Fibroblast of lung (primary cell): ENCODE measurements at regions not wholly inside any gene's neighbourhood (a gene's known extent, or its start where the extent isn't known, plus 50 kb on each side); places are given as distances from the start of the nearest gene placed in this dataset.

Source experiments
- DNase-seq, 2 donors: peaks; one replicate each; pipeline versions ENCODE4 v3.0.0 to v3.0.0-alpha.2; 2010; ENCODE audit warnings: low read depth in 2 of 2
- H2AFZ ChIP-seq: 2 replicates; pipeline ENCODE4 v1.5.1; 2012; ENCODE audit warnings: low read length, control low read depth, inconsistent platforms
- H3K27ac ChIP-seq: 2 replicates; pipeline ENCODE4 v1.5.1; 2011; ENCODE audit warnings: low read length, control low read depth; ENCODE audit not compliant: insufficient read depth
- H3K27me3 ChIP-seq: 2 replicates; pipeline ENCODE4 v1.5.1; 2011; ENCODE audit warnings: mild to moderate bottlenecking, low read length; ENCODE audit not compliant: control insufficient read depth, insufficient read depth
- H3K36me3 ChIP-seq: 2 replicates; pipeline ENCODE4 v1.5.1; 2011; ENCODE audit warnings: low read length; ENCODE audit not compliant: control insufficient read depth, insufficient read depth
- H3K4me1 ChIP-seq: 2 replicates; pipeline ENCODE4 v1.5.1; 2011; ENCODE audit warnings: low read length; ENCODE audit not compliant: control insufficient read depth, insufficient read depth; ENCODE audit errors: extremely low read depth
- H3K4me2 ChIP-seq: 2 replicates; pipeline ENCODE4 v1.5.1; 2011; ENCODE audit warnings: low read length, control low read depth; ENCODE audit not compliant: insufficient read depth; ENCODE audit errors: extremely low read depth
- H3K4me3 ChIP-seq, 4 experiments: fragments of 200-600 bp in 1 of 4; sonication (generic) in 1 of 4; replicated peaks in 1 of 4; 2 replicates each; pipeline ENCODE4 v1.5.1; 2011 to 2016; ENCODE audit warnings: low read length in 4 of 4, low read depth in 3 of 4, mild to moderate bottlenecking in 3 of 4, control low read depth in 2 of 4, inconsistent platforms in 1 of 4, mixed read lengths in 1 of 4; ENCODE audit not compliant: insufficient read depth in 1 of 4; ENCODE audit errors: control extremely low read depth in 1 of 4
- H3K79me2 ChIP-seq: 2 replicates; pipeline ENCODE4 v1.5.1; 2012; ENCODE audit warnings: mild to moderate bottlenecking, low read length, inconsistent platforms; ENCODE audit not compliant: control insufficient read depth, insufficient read depth
- H3K9ac ChIP-seq: 2 replicates; pipeline ENCODE4 v1.5.1; 2011; ENCODE audit warnings: mild to moderate bottlenecking, low read length, control low read depth; ENCODE audit not compliant: insufficient read depth
- H3K9me3 ChIP-seq: 2 replicates; pipeline ENCODE4 v1.5.1; 2012; ENCODE audit warnings: low read depth, low read length; ENCODE audit not compliant: control insufficient read depth, insufficient read depth
- H4K20me1 ChIP-seq: 2 replicates; pipeline ENCODE4 v1.5.1; 2011; ENCODE audit warnings: low read length; ENCODE audit not compliant: control insufficient read depth, insufficient read depth; ENCODE audit errors: extremely low read depth
- CTCF ChIP-seq, 2 donors: IDR thresholded peaks in 1 of 2; conservative IDR thresholded peaks in 1 of 2; 1 replicate in 1 of 2; 2 replicates in 1 of 2; pipeline ENCODE4 v1.5.1; 2011 to 2012; ENCODE audit warnings: low read length in 2 of 2, control low read depth in 1 of 2, inconsistent platforms in 1 of 2, low read depth in 1 of 2, mild to moderate bottlenecking in 1 of 2
- EZH2 ChIP-seq: IDR thresholded peaks from 2 replicates; pipeline ENCODE4 v1.5.1; 2012; ENCODE audit warnings: low read length, control low read depth, mild to moderate bottlenecking; ENCODE audit errors: missing control alignments

DNA sequence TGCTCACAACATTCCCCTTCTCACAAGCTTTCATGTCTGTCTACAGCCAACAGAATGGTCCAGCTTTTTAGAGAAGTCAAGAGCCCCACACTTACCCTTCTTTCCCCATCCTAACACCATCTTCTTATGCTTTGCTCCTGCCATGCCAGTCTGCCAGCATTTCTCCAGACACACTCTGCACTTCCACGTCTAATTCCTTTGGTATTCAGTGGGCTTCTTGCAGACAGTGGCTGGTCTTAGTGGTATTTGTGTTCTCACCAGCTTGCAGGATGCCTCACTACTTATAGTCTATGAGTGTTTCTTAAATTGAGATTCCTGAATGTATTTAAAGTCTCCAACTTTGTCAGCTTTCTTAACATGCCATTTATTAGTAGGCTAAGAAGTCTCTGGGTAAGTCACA is 154.4 kb downstream of the BBOX1 start:
- Histone ChIP-seq H3K79me2 (no peaks in the 10 kb centered on the region), H3K27me3 (no peaks in the 10 kb centered on the region), H3K4me2 (no peak overlapping the region), H2AFZ (no peak overlapping the region), H3K9ac (no peak overlapping the region), H3K36me3 (no peaks in the 10 kb centered on the region), H3K27ac (no peak overlapping the region), H4K20me1 (no peaks in the 10 kb centered on the region), H3K4me1 (no peaks in the 10 kb centered on the region), H3K9me3 (no peaks in the 10 kb centered on the region), H3K4me3 (no peak overlapping the region)
- TF ChIP-seq CTCF (conservative IDR thresholded peaks at IDR 0.05 in 1 of 2, IDR thresholded peaks at IDR 0.05 in 1 of 2; ENCODE audit: low read depth in 1 of 2, low read length in 2 of 2) (no peak), EZH2 (no peak)
- peak in 1 of 2 donors; percentile 78 for DNase-seq

DNA sequence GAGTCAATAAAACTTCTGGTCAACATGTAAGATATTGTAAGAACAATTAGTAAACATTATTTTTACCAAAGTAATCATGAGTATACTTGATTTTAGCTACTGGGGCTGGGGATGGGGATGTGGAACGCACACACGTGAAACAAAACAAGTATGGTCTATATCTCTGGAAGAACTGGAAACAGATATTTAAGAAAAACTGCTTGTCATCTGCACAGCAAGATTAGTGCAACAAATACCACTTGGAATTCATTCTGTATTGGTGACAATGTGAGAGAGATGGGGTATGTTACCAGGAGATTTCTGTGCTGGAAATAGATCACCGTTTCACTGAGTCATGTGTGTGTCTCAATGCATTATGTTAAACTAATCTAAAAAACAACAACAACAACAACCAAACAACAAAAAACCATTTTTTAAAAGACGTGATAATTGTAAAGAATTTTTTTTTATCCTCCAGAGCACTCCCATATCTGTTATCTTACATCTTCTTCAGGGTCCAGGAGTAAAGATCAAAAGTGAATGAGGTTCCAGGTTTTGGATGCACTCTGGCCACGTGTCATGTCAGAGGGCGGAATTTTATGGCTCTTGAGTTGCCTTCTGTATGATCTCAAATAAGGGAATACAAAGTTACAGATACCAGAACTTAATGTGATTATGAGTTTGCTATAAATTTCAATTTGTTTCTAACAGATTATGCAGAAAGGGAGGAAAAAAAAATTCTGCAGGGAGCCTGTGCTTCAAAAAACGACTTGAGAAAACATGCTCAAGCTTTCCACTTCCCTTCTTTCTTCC is 153.0 kb downstream of the BBOX1 start:
- H3K4me2 ChIP-seq: no peak overlapping the region
- H3K4me3 ChIP-seq: no peak overlapping the region
- TF ChIP-seq CTCF (conservative IDR thresholded peaks at IDR 0.05 in 1 of 2, IDR thresholded peaks at IDR 0.05 in 1 of 2; ENCODE audit: low read depth in 1 of 2, low read length in 2 of 2) (no peak), EZH2 (no peak)

DNA sequence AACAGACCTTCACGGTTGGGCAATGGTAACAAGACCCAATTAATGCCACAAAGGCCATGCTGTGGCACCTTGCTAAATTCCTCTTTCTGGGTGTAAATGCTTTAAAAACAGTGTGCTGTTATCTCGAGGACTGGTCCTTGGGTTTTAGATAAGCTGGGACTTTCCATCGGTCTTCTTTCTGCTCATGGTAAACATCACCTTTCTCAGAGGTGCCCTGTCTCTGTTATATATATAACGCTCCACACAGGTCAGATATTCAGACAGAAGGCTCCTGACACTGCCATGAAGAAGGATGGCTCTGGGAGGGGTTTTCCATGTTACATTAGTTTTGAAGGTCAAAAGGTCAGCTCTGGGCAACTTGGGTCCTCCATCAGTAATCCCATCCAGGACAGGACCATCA is 151.6 kb downstream of the BBOX1 start:
- TF ChIP-seq EZH2 (no peak), CTCF (conservative IDR thresholded peaks at IDR 0.05 in 1 of 2, IDR thresholded peaks at IDR 0.05 in 1 of 2; ENCODE audit: low read depth in 1 of 2, low read length in 2 of 2) (no peak)
- Histone ChIP-seq H3K4me3 (no peak overlapping the region), H3K36me3 (no peaks in the 10 kb centered on the region), H2AFZ (no peak overlapping the region), H3K27ac (no peak overlapping the region), H4K20me1 (no peaks in the 10 kb centered on the region), H3K27me3 (no peaks in the 10 kb centered on the region), H3K9me3 (no peaks in the 10 kb centered on the region), H3K4me1 (no peaks in the 10 kb centered on the region), H3K9ac (no peak overlapping the region), H3K4me2 (no peak overlapping the region), H3K79me2 (no peaks in the 10 kb centered on the region)
- DNase-seq: no peak

More for the DNA sequence above, 153.0 kb downstream of the BBOX1 start:
- Histone ChIP-seq H3K36me3 (no peaks in the 10 kb centered on the region), H2AFZ (no peak overlapping the region), H3K9ac (no peak overlapping the region), H4K20me1 (no peaks in the 10 kb centered on the region), H3K4me1 (no peaks in the 10 kb centered on the region), H3K9me3 (no peaks in the 10 kb centered on the region), H3K79me2 (no peaks in the 10 kb centered on the region), H3K27ac (no peak overlapping the region), H3K27me3 (no peaks in the 10 kb centered on the region)
- DNase-seq: no peak
